Suppressor macrophage treated with lipopolysaccharide for 1 hour (primary cell): ENCODE measurements at regions not wholly inside any gene's neighbourhood (a gene's known extent, or its start where the extent isn't known, plus 50 kb on each side); places are given as distances from the start of the nearest gene placed in this dataset.
A peak's percentile ranks its signal among the peaks of the same experiment; 100 is the strongest.

ENCODE experiments used
- DNase-seq, 3 donors: peaks; one replicate each; pipeline ENCODE4 v3.0.0-alpha.2; 2020 to 2022

DNA sequence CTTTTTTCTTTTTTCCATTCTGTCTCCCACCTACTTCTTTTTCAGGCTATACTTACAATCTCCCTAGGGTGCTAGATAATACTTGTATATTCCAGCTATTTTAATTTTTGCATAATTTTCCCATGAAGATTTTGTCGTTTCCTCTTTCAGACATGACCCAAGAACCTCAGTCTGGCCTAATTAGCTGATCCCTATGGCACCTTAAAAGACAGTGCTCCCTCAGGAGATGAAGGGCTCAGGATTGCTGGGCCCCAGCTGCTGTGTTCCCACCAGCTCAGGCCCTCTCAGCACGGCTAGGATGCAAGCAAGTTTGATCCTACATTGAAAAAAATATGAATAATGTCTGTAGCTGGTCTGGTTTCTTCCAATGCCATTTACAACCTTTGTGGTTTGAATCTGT lies 55.0 kb upstream of the RGS5 start:
- no peak for DNase-seq

DNA sequence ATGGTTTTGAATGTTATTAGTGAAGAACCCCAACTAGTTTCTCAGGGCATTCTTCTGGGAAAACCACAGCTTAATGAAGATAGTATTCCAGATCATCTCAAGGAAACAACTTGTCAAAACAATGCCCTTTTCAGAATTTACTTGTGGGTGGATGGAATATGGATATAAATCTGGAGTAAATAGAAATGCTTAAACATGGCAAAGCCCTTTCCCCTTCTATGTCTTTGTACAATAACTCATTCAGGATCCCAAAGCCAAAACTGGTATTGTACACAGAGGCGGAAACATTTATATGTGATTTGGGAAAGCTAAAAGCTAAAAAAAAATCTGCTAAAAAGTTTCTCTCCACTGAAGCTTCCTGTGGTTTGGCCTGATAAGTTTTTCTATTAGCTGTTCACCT lies 55.5 kb upstream of the RGS5 start:
- no peak for DNase-seq

DNA sequence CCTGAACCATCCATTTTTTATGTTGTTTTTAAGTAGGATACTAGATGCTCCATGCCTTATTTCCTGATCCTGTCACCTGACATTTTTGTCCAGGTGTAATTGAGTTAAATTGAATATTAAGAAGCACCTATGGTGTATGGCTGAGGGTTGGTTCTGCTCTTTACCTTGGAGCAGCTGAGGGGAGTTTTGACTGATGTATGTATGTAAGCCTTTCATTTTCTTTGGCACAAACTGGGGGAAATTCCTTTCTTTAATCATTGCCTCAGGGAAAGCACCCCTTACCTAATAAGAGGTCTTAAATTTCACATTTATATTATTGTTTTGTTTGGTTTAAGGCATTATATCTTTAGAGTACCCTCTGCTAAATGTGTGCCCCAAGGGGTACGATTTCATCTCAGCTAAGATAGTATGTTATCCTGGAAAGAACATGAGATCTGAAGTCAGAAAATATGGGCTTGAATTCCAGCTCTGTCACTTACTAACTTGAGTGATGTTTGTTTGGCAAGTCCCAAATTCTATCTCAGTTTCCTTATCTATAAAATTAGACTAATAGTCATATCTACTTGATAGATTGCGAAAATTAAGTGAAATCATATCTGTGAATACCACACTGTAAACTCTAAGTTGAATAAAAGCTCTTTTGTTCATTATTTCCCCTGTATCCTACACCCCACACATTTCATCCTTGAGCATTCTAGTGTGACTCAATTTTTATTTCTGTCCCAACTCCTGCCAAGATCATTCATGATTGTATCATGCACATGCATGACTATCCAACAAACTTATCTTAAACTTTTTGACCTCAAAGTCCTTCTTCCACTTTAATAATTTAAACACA lies 57.7 kb upstream of the NUF2 start:
- peak; percentile 2 to 18 (median 7) for DNase-seq

DNA sequence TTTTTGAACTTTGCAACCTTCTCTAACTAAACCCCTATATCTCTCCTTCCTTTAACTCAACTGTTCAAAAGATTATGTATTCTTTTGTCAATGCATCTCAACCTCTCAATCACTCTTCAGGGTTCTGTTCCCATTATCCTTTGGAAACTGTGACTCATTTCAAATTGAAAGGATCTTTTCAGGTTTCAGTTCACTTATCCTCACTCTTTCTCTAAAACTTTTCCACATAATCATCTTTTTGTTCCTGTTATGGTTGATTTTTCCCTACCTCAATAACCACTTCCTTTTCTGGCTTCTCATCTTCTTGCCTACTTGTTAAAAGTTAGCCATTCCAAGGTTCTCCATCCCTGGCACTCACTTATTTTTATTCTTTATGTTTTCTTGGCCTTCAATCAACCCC lies 56.2 kb upstream of the NUF2 start:
- peak in 1 of 3 donors; percentile 4 for DNase-seq

DNA sequence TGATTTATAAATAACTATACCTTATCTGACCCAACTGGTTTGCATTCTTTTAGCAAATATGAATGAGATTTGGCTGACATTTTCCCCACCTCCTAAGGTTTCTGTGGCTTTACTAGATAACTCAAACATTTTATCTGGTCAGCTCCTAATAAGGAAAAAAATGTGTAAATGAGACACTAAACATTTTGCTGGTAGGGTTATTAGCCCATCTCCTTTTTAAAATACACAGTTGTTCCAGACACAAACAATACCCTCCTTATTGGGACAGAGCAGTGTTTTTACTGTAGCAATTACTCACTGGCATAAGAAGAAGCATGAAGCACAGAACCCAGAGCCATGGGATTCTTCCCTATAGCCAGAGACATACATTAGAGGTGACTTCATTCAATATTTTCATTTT lies 53.8 kb upstream of the NUF2 start:
- no peak for DNase-seq

DNA sequence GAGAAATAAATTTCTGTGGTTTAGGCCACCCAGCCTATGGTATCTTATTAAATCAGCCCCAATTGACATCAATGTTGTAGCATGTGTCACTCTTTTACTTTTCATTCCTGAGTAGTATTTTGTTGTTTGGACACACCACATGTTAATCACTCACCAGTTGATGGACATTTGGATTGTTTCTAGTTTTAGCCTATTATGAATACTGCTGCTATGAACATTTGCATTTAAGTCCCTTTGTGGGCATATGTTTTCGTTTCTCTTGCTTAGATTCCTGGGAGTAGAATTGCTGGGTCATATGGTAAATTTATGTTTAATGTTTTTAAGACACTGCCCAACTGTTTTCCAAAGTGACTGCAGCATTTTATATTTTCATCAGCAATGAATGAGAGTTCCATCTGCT lies 50.2 kb upstream of the NUF2 start:
- DNase-seq: no peak
